T-helper 1 cell (primary cell): ENCODE measurements at regions not wholly inside any gene's neighbourhood (a gene's known extent, or its start where the extent isn't known, plus 50 kb on each side); places are given as distances from the start of the nearest gene placed in this dataset.
A peak's percentile ranks its signal among the peaks of the same experiment; 100 is the strongest.

Experiments used
- DNase-seq, 5 donors: peaks; one replicate each; pipeline ENCODE4 v3.0.0-alpha.2; 2012 to 2020

- no peak for DNase-seq
Observed at GRCh38 chr7:144936314-144936713, 100.5 kb upstream of the TPK1 start.

GRCh38 chr7:144910411-144910810 lies 74.6 kb upstream of the TPK1 start:
- no peak for DNase-seq

GRCh38 chr7:144908943-144909556 lies 73.2 kb upstream of the TPK1 start:
- no peak for DNase-seq

- no peak for DNase-seq
Observed at GRCh38 chr7:144908324-144908723, 72.5 kb upstream of the TPK1 start.

- peak in 1 of 5 donors; percentile 11 for DNase-seq
Observed at GRCh38 chr7:144907577-144907976, 71.7 kb upstream of the TPK1 start.

GRCh38 chr7:144903201-144903600 lies 67.3 kb upstream of the TPK1 start:
- no peak for DNase-seq

- DNase-seq: no peak
Observed at GRCh38 chr7:144892761-144893160, 56.9 kb upstream of the TPK1 start.
